ENCODE measurements at regions not wholly inside any gene's neighbourhood (a gene's known extent, or its start where the extent isn't known, plus 50 kb on each side); places are given as distances from the start of the nearest gene placed in this dataset.

GRCh38 chr3:73786321-73786807, 161.6 kb upstream of the PDZRN3 start:
- intact Hi-C loops (cut with micrococcal nuclease; ENCODE audit: unreplicated experiment) = no loop called here
- no peak for TF ChIP-seq CTCF (IDR thresholded peaks at IDR 0.05; ENCODE audit: insufficient read depth in 1 of 2, low read depth in 1 of 2, low read length in 1 of 2, severe bottlenecking in 1 of 2, unreplicated experiment in 1 of 2)

GRCh38 chr3:73784686-73785392, 160.1 kb upstream of the PDZRN3 start:
- BruUV-seq (replicated peaks) = no TSS peak

More at GRCh38 chr3:73786321-73786807, 161.6 kb upstream of the PDZRN3 start:
- Histone ChIP-seq H3K4me3 (ENCODE audit: low read depth, low read length) (no peak overlapping the region), H3K4me1 (no peaks in the 10 kb centered on the region; the same call in 1 of the 2 replicates), H3K27me3 (replicated peaks; ENCODE audit: control insufficient read depth, insufficient read depth, low read length) (no peaks in the 10 kb centered on the region), H3K36me3 (ENCODE audit: control insufficient read depth, insufficient read depth, low read length) (no peaks in the 10 kb centered on the region), H3K9me3 (no peaks in the 10 kb centered on the region)
- no TSS peak for BruUV-seq (replicated peaks)
- H3K27me3 Mint-ChIP-seq (ENCODE audit: insufficient read depth, unreplicated experiment) = peaks cover 3% of the 10 kb centered on the region
- ChIA-PET POLR2A (no interaction called here), CTCF (no interaction called here)
- no peaks in the 10 kb centered on the region for H3K36me3 Mint-ChIP-seq (ENCODE audit: insufficient read depth, unreplicated experiment)
- peaks cover 6% of the 10 kb centered on the region for H3K4me1 Mint-ChIP-seq (ENCODE audit: low read depth, unreplicated experiment)
- H3K9me3 Mint-ChIP-seq (ENCODE audit: unreplicated experiment) = no peaks in the 10 kb centered on the region
- no peak overlapping the region for H3K27ac Mint-ChIP-seq (ENCODE audit: unreplicated experiment)
- DNase-seq = no peak
- no peak overlapping the region for H3K4me3 Mint-ChIP-seq (ENCODE audit: unreplicated experiment)

GRCh38 chr3:73783811-73784210, 159.1 kb upstream of the PDZRN3 start:
- Histone ChIP-seq H3K4me3 (ENCODE audit: low read depth, low read length) (no peak overlapping the region), H3K36me3 (ENCODE audit: control insufficient read depth, insufficient read depth, low read length) (no peaks in the 10 kb centered on the region), H3K4me1 (peaks cover 5% of the 10 kb centered on the region; the same call in 1 of the 2 replicates), H3K9me3 (no peaks in the 10 kb centered on the region), H3K27me3 (replicated peaks; ENCODE audit: control insufficient read depth, insufficient read depth, low read length) (no peaks in the 10 kb centered on the region)
- H3K4me3 Mint-ChIP-seq (ENCODE audit: unreplicated experiment) = no peak overlapping the region
- no peaks in the 10 kb centered on the region for H3K36me3 Mint-ChIP-seq (ENCODE audit: insufficient read depth, unreplicated experiment)
- H3K27me3 Mint-ChIP-seq (ENCODE audit: insufficient read depth, unreplicated experiment) = peaks cover 3% of the 10 kb centered on the region
- ChIA-PET POLR2A (no interaction called here), CTCF (no interaction called here)
- no peaks in the 10 kb centered on the region for H3K9me3 Mint-ChIP-seq (ENCODE audit: unreplicated experiment)
- TF ChIP-seq CTCF (IDR thresholded peaks at IDR 0.05; ENCODE audit: insufficient read depth in 1 of 2, low read depth in 1 of 2, low read length in 1 of 2, severe bottlenecking in 1 of 2, unreplicated experiment in 1 of 2) = no peak
- DNase-seq = no peak
- BruUV-seq (replicated peaks) = no TSS peak
- intact Hi-C loops (cut with micrococcal nuclease; ENCODE audit: unreplicated experiment) = no loop called here
- H3K27ac Mint-ChIP-seq (ENCODE audit: unreplicated experiment) = no peak overlapping the region
- no peaks in the 10 kb centered on the region for H3K4me1 Mint-ChIP-seq (ENCODE audit: low read depth, unreplicated experiment)

More at GRCh38 chr3:73784686-73785392, 160.1 kb upstream of the PDZRN3 start:
- intact Hi-C loops (cut with micrococcal nuclease; ENCODE audit: unreplicated experiment) = no loop called here
- peaks cover 3% of the 10 kb centered on the region for H3K27me3 Mint-ChIP-seq (ENCODE audit: insufficient read depth, unreplicated experiment)
- ChIA-PET POLR2A (no interaction called here), CTCF (no interaction called here)
- H3K36me3 Mint-ChIP-seq (ENCODE audit: insufficient read depth, unreplicated experiment) = no peaks in the 10 kb centered on the region
- H3K9me3 Mint-ChIP-seq (ENCODE audit: unreplicated experiment) = no peaks in the 10 kb centered on the region
- H3K4me3 Mint-ChIP-seq (ENCODE audit: unreplicated experiment) = no peak overlapping the region
- H3K4me1 Mint-ChIP-seq (ENCODE audit: low read depth, unreplicated experiment) = peaks cover 2% of the 10 kb centered on the region
- no peak for DNase-seq
- Histone ChIP-seq H3K27me3 (replicated peaks; ENCODE audit: control insufficient read depth, insufficient read depth, low read length) (no peaks in the 10 kb centered on the region), H3K9me3 (no peaks in the 10 kb centered on the region), H3K4me1 (peaks cover 5% of the 10 kb centered on the region; the same call in 1 of the 2 replicates), H3K36me3 (ENCODE audit: control insufficient read depth, insufficient read depth, low read length) (no peaks in the 10 kb centered on the region), H3K4me3 (ENCODE audit: low read depth, low read length) (no peak overlapping the region)
- H3K27ac Mint-ChIP-seq (ENCODE audit: unreplicated experiment) = no peak overlapping the region
- no peak for TF ChIP-seq CTCF (IDR thresholded peaks at IDR 0.05; ENCODE audit: insufficient read depth in 1 of 2, low read depth in 1 of 2, low read length in 1 of 2, severe bottlenecking in 1 of 2, unreplicated experiment in 1 of 2)

Data from Caco-2 (cell line).